ENCODE measurements at regions not wholly inside any gene's neighbourhood (a gene's known extent, or its start where the extent isn't known, plus 50 kb on each side); places are given as distances from the start of the nearest gene placed in this dataset.

DNA sequence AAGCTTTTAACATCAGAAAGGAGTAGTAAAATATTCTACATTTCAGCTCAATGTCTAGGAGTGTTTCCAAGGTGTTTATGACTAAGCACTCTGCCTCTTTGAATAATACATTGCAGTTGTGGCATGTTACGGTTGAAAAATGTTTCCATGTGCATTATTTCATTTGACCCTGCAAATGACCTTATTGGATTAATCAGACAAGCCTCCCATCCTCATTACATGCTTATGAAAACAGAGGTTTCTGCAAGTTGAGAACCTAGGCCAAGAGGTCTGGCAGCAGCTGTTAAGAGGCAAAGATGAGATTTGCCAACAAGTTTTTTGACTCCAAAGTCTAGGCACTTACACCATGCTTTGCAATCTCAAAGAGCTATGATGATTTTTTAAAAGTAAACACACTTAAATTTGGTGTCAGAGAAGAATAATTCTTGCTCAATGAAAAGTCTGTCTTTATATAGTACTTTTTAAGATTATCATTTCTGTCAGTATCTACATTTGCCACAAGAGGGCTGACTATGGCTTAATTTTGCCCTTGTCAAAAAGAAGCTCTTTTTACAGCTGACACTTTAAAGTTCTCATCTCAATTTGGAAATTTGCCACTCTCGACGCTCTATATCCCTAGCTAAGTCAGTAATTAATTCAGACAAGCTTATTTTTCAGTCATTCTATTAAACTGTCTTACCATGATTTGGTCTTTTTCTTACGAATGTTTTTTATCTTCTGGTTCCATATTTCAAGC lies 260.6 kb downstream of the PAX3 start:
- H3K27ac ChIP-seq (ENCODE audit: low read depth, low read length, poor library complexity, severe bottlenecking), result no peak overlapping the region
- no TSS peak for BruUV-seq (replicated peaks)

DNA sequence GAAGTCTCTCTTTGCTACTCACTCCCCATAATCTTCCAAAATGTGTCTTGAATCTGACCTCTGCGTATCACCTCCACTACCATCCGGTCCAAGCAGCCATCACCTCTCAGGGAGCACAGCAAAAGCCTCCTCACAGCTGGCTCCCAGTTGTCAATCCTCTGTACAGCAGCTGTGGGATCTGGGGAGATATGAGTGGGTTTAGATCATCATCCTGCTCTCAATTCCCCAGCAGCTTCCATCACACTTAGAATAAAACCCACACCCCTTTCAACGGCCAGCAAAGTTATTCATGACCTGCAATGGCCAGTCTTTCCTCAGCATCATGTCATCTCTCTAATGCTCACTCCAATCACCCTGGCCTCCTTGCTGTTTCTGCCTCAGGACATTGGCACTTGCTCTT lies 261.6 kb downstream of the PAX3 start:
- ChIA-PET POLR2A (ENCODE audit: low non-redundant PET) (no interaction called here), CTCF (no interaction called here)
- DNase-seq (ENCODE audit: low spot score), result no peak
- no peak overlapping the region for H3K27ac ChIP-seq (ENCODE audit: low read depth, low read length, poor library complexity, severe bottlenecking)
- H3K36me3 ChIP-seq (ENCODE audit: insufficient read depth, low read length, poor library complexity, severe bottlenecking), result no peaks in the 10 kb centered on the region
- no TSS peak for BruUV-seq (replicated peaks)
- H3K9me3 ChIP-seq (ENCODE audit: low read depth, low read length, poor library complexity, severe bottlenecking), result no peaks in the 10 kb centered on the region
- H3K4me1 ChIP-seq (ENCODE audit: insufficient read depth, low read length, poor library complexity, severe bottlenecking), result peaks cover 8% of the 10 kb centered on the region
- TF ChIP-seq CTCF (conservative IDR thresholded peaks at IDR 0.05; ENCODE audit: low read depth, low read length), result no peak
- H3K27me3 ChIP-seq (replicated peaks; ENCODE audit: insufficient read depth, low read depth, low read length, poor library complexity), result no peaks in the 10 kb centered on the region
- intact Hi-C loops (cut with micrococcal nuclease; ENCODE audit: unreplicated experiment), result loop anchor here (5.0 kb wide), 1 partner anchor 525 kb away; no protein-coding TSS in a partner anchor
- H3K4me3 ChIP-seq (ENCODE audit: low read depth, low read length, poor library complexity, severe bottlenecking), result no peak overlapping the region

More for the DNA sequence above, 260.6 kb downstream of the PAX3 start:
- H3K4me3 ChIP-seq (ENCODE audit: low read depth, low read length, poor library complexity, severe bottlenecking), result no peak overlapping the region
- POLR2A ChIA-PET (ENCODE audit: low non-redundant PET), result no interaction called here
- CTCF ChIA-PET, result interaction anchor here (0.5 to 1.4 kb wide), 9 partner anchors 10 to 524 kb away, joined by 3 to 9 read pairs (median 4); a partner anchor contains a TSS
- intact Hi-C loops (cut with micrococcal nuclease; ENCODE audit: unreplicated experiment), result loop anchor here (5.0 kb wide), 1 partner anchor 524 kb away; no protein-coding TSS in a partner anchor
- DNase-seq (ENCODE audit: low spot score), result peak; percentile 83
- H3K27me3 ChIP-seq (replicated peaks; ENCODE audit: insufficient read depth, low read depth, low read length, poor library complexity), result no peaks in the 10 kb centered on the region
- TF ChIP-seq EZH2 (IDR thresholded peaks at IDR 0.05; ENCODE audit: borderline replicate concordance, low read depth, low read length, poor library complexity, severe bottlenecking) (no peak), CTCF (conservative IDR thresholded peaks at IDR 0.05; ENCODE audit: low read depth, low read length) (peak; percentile 71)
- peaks cover 8% of the 10 kb centered on the region for H3K4me1 ChIP-seq (ENCODE audit: insufficient read depth, low read length, poor library complexity, severe bottlenecking)
- H3K36me3 ChIP-seq (ENCODE audit: insufficient read depth, low read length, poor library complexity, severe bottlenecking), result no peaks in the 10 kb centered on the region
- no peaks in the 10 kb centered on the region for H3K9me3 ChIP-seq (ENCODE audit: low read depth, low read length, poor library complexity, severe bottlenecking)

DNA sequence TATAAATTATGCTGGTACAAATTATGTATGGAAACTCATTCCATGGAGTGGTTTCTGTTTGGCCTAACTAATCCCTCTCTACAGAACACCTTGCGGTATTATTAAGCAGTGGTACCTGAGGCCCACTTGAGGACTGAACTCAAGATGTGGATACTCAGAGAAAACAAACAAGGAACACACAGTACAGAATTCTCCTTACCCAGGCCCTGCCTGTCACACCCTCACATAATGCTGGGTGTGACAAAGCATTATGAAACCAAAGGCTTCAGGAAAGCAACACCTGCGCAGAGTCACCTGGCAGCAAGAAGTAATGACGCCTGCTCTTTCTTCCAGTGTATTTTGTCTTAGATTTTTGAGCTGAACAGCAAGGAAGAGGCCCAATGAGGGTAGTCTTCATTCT lies 264.7 kb downstream of the PAX3 start:
- H3K4me1 ChIP-seq (ENCODE audit: insufficient read depth, low read length, poor library complexity, severe bottlenecking), result peaks cover 8% of the 10 kb centered on the region
- H3K27ac ChIP-seq (ENCODE audit: low read depth, low read length, poor library complexity, severe bottlenecking), result no peak overlapping the region
- ChIA-PET POLR2A (ENCODE audit: low non-redundant PET) (no interaction called here), CTCF (no interaction called here)
- intact Hi-C loops (cut with micrococcal nuclease; ENCODE audit: unreplicated experiment), result no loop called here
- BruUV-seq (replicated peaks), result no TSS peak
- H3K9me3 ChIP-seq (ENCODE audit: low read depth, low read length, poor library complexity, severe bottlenecking), result no peaks in the 10 kb centered on the region
- no peaks in the 10 kb centered on the region for H3K36me3 ChIP-seq (ENCODE audit: insufficient read depth, low read length, poor library complexity, severe bottlenecking)
- DNase-seq (ENCODE audit: low spot score), result no peak
- no peak for TF ChIP-seq CTCF (conservative IDR thresholded peaks at IDR 0.05; ENCODE audit: low read depth, low read length)
- no peak for TF ChIP-seq EZH2 (IDR thresholded peaks at IDR 0.05; ENCODE audit: borderline replicate concordance, low read depth, low read length, poor library complexity, severe bottlenecking)
- no peaks in the 10 kb centered on the region for H3K27me3 ChIP-seq (replicated peaks; ENCODE audit: insufficient read depth, low read depth, low read length, poor library complexity)
- H3K4me3 ChIP-seq (ENCODE audit: low read depth, low read length, poor library complexity, severe bottlenecking), result no peak overlapping the region
